GM06990 (cell line): ENCODE measurements at regions not wholly inside any gene's neighbourhood (a gene's known extent, or its start where the extent isn't known, plus 50 kb on each side); places are given as distances from the start of the nearest gene placed in this dataset.

ENCODE experiments used
- DNase-seq: peaks from one replicate; pipeline ENCODE4 v3.0.0-alpha.2; 2011; ENCODE audit not compliant: insufficient read length; ENCODE audit errors: extremely low read depth
- H3K27me3 ChIP-seq: replicated peaks from 2 replicates; pipeline ENCODE4 v1.6.0; 2011; ENCODE audit warnings: low read length; ENCODE audit not compliant: control insufficient read depth, insufficient read depth
- H3K36me3 ChIP-seq: 2 replicates; pipeline ENCODE4 v1.5.1; 2011; ENCODE audit warnings: low read length; ENCODE audit not compliant: control insufficient read depth, insufficient read depth
- H3K4me3 ChIP-seq: replicated peaks from 2 replicates; pipeline ENCODE4 v1.5.1; 2011; ENCODE audit warnings: low read depth, mild to moderate bottlenecking, control low read depth, low read length
- CTCF ChIP-seq: IDR thresholded peaks from 2 replicates; pipeline ENCODE4 v1.5.1; 2011; ENCODE audit warnings: low read length, control low read depth, mild to moderate bottlenecking, inconsistent platforms; ENCODE audit not compliant: insufficient read depth, poor library complexity, severe bottlenecking

- no peaks in the 10 kb centered on the region for H3K27me3 ChIP-seq
- H3K36me3 ChIP-seq = no peaks in the 10 kb centered on the region
- H3K4me3 ChIP-seq = no peak overlapping the region
- no peak for TF ChIP-seq CTCF
- no peak for DNase-seq
Observed at GRCh38 chr9:99601571-99602111, 220.0 kb upstream of the NR4A3 start.

DNA sequence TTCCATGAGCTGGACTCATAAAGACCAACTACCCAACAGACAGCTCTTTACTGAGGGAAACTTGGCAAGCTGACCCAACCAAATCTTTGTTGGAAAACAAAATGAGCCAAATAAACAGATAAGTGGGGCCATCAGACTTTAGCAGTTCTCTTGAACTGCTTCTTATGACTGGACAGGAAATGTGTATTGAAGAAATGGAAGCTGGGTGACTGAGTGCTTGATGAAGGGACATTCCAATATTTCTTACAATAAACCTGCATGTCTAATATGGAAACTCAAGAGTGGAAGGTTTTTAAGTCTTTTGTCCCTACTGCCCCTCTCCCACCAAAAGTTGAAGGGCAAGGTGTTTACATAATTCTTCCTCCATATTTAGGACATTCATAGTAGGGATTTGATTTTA, 218.8 kb upstream of the NR4A3 start:
- DNase-seq = no peak
- H3K4me3 ChIP-seq = no peak overlapping the region
- no peaks in the 10 kb centered on the region for H3K36me3 ChIP-seq
- H3K27me3 ChIP-seq = no peaks in the 10 kb centered on the region
- no peak for TF ChIP-seq CTCF

- TF ChIP-seq CTCF = no peak
- no peak for DNase-seq
- Histone ChIP-seq H3K4me3 (no peak overlapping the region), H3K36me3 (no peaks in the 10 kb centered on the region), H3K27me3 (no peaks in the 10 kb centered on the region)
Observed at GRCh38 chr9:99605016-99605743, 216.5 kb upstream of the NR4A3 start.

GRCh38 chr9:99606296-99606695, 215.4 kb upstream of the NR4A3 start:
- Histone ChIP-seq H3K27me3 (no peaks in the 10 kb centered on the region), H3K4me3 (no peak overlapping the region), H3K36me3 (no peaks in the 10 kb centered on the region)
- TF ChIP-seq CTCF = no peak
- DNase-seq = no peak

DNA sequence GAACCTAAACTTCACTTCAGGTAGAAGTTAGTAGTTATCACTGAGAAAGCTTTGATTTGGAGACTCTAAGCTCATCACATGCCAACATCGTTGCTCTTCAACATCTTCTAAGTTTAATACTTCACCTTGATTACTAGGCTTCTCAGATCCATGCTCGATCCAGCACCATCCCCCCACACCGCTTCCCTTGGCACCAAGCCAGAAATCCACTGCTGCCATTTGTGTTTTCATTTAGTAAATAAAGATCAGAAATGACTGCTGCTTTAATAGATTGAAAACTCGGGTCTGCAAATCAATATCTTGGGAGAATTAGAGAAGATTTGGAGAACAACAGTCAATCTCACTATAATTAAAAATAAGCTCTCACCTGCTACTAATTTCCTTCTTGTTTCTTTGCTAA, 214.7 kb upstream of the NR4A3 start:
- no peak overlapping the region for H3K4me3 ChIP-seq
- no peaks in the 10 kb centered on the region for H3K36me3 ChIP-seq
- DNase-seq = no peak
- H3K27me3 ChIP-seq = no peaks in the 10 kb centered on the region
- no peak for TF ChIP-seq CTCF
